ENCODE measurements at regions not wholly inside any gene's neighbourhood (a gene's known extent, or its start where the extent isn't known, plus 50 kb on each side); places are given as distances from the start of the nearest gene placed in this dataset.
A peak's percentile ranks its signal among the peaks of the same experiment; 100 is the strongest.
"Not testable (repeated sequence)": the region's sequence is repeated elsewhere in the genome, so short reads cannot be mapped to it uniquely, and the experiment has no call there.

- Histone ChIP-seq H3K27ac (no peak overlapping the region), H3K4me3 (peak overlapping the region in 4 of 10 experiments; percentile 7 to 49 (median 20); a peak in 2 of 20 replicates), H3K27me3 (no peaks in the 10 kb centered on the region), H3K9me3 (replicated peaks in 1 of 11) (peaks cover 89 to 99% (median 93%) of the 10 kb centered on the region in 11 experiments), H4K20me1 (peaks cover 0 to 4% (median 0%) of the 10 kb centered on the region in 11 experiments; a peak in 1 of 22 replicates), H3K4me1 (peaks cover 4 to 20% (median 17%) of the 10 kb centered on the region in 10 experiments; a peak in 18 of 20 replicates), H3K9ac (no peak overlapping the region), H3K4me2 (no peak overlapping the region), H3K36me3 (peaks cover 0 to 19% (median 0%) of the 10 kb centered on the region in 11 experiments; a peak in 8 of 22 replicates)
- TF ChIP-seq Cebpa-rat (IDR thresholded peaks at IDR 0.05): no peak
These were observed 75.1 kb upstream of the TWIST2 start for GRCh38 chr2:238772635-238773297.

- H3K4me3 ChIP-seq: peak overlapping the region in 3 of 10 experiments; percentile 40 to 58 (median 49); a peak in 4 of 20 replicates
- peaks cover 0 to 4% (median 0%) of the 10 kb centered on the region in 11 experiments; a peak in 1 of 22 replicates for H4K20me1 ChIP-seq
- no peak overlapping the region for H3K4me2 ChIP-seq
- H3K9ac ChIP-seq: no peak overlapping the region
- no peak for TF ChIP-seq Cebpa-rat (IDR thresholded peaks at IDR 0.05)
- H3K4me1 ChIP-seq: peaks cover 11 to 27% (median 24%) of the 10 kb centered on the region in 10 experiments
- no peak overlapping the region for H3K27ac ChIP-seq
- H3K9me3 ChIP-seq (replicated peaks in 1 of 11): peaks cover 89 to 99% (median 93%) of the 10 kb centered on the region in 11 experiments
- no peaks in the 10 kb centered on the region for H3K27me3 ChIP-seq
- peaks cover 0 to 23% (median 1%) of the 10 kb centered on the region in 11 experiments; a peak in 8 of 22 replicates for H3K36me3 ChIP-seq
These were observed 74.4 kb upstream of the TWIST2 start for GRCh38 chr2:238773472-238773871.

GRCh38 chr2:238774071-238774470 is 73.8 kb upstream of the TWIST2 start:
- H3K27ac ChIP-seq: no peak overlapping the region
- peak overlapping the region in 7 of 10 experiments; percentile 37 to 58 (median 49); a peak in 6 of 20 replicates for H3K4me3 ChIP-seq
- no peak overlapping the region for H3K9ac ChIP-seq
- H3K4me1 ChIP-seq: peaks cover 17 to 33% (median 30%) of the 10 kb centered on the region in 10 experiments
- H4K20me1 ChIP-seq: peaks cover 0 to 4% (median 0%) of the 10 kb centered on the region in 11 experiments; a peak in 1 of 22 replicates
- H3K27me3 ChIP-seq: no peaks in the 10 kb centered on the region
- no peak overlapping the region for H3K4me2 ChIP-seq
- H3K36me3 ChIP-seq: peaks cover 0 to 29% (median 4%) of the 10 kb centered on the region in 11 experiments; a peak in 8 of 22 replicates
- TF ChIP-seq Cebpa-rat (IDR thresholded peaks at IDR 0.05): no peak
- peaks cover 89 to 99% (median 95%) of the 10 kb centered on the region in 11 experiments for H3K9me3 ChIP-seq (replicated peaks in 1 of 11)

GRCh38 chr2:238774980-238775509 is 72.8 kb upstream of the TWIST2 start:
- Histone ChIP-seq H3K27ac (peak overlapping the region in 9 of 11 experiments; percentile 8 to 97 (median 85); a peak in 12 of 22 replicates), H3K27me3 (no peaks in the 10 kb centered on the region), H3K9me3 (replicated peaks in 1 of 11) (peaks cover 92 to 99% (median 97%) of the 10 kb centered on the region in 11 experiments), H3K9ac (peak overlapping the region in 1 of 11 experiments; percentile 70; a peak in 1 of 22 replicates), H4K20me1 (peaks cover 0 to 4% (median 0%) of the 10 kb centered on the region in 11 experiments; a peak in 1 of 22 replicates), H3K36me3 (peaks cover 0 to 32% (median 4%) of the 10 kb centered on the region in 11 experiments; a peak in 8 of 22 replicates), H3K4me1 (peaks cover 17 to 34% (median 31%) of the 10 kb centered on the region in 10 experiments), H3K4me3 (peak overlapping the region; percentile 1 to 58 (median 48); a peak in 18 of 20 replicates), H3K4me2 (peak overlapping the region in 7 of 11 experiments; percentile 22 to 44 (median 32); a peak in 12 of 22 replicates)
- TF ChIP-seq Cebpa-rat (IDR thresholded peaks at IDR 0.05): no peak

GRCh38 chr2:238775591-238775990 is 72.3 kb upstream of the TWIST2 start:
- Histone ChIP-seq H3K9me3 (replicated peaks in 1 of 11) (peaks cover 94 to 99% (median 97%) of the 10 kb centered on the region in 11 experiments), H3K27ac (peak overlapping the region; percentile 59 to 97 (median 85); a peak in 20 of 22 replicates), H3K36me3 (peaks cover 0 to 32% (median 4%) of the 10 kb centered on the region in 11 experiments; a peak in 8 of 22 replicates), H3K27me3 (no peaks in the 10 kb centered on the region), H4K20me1 (peaks cover 0 to 4% (median 0%) of the 10 kb centered on the region in 11 experiments; a peak in 1 of 22 replicates), H3K4me1 (peaks cover 17 to 34% (median 31%) of the 10 kb centered on the region in 10 experiments), H3K9ac (peak overlapping the region in 4 of 11 experiments; percentile 58 to 70 (median 66); a peak in 5 of 22 replicates), H3K4me3 (peak overlapping the region; percentile 1 to 58 (median 48); a peak in 18 of 20 replicates), H3K4me2 (peak overlapping the region in 8 of 11 experiments; percentile 6 to 44 (median 31); a peak in 12 of 22 replicates)
- no peak for TF ChIP-seq Cebpa-rat (IDR thresholded peaks at IDR 0.05)

GRCh38 chr2:238776003-238776760 is 71.7 kb upstream of the TWIST2 start:
- Histone ChIP-seq H3K9me3 (replicated peaks in 1 of 11) (peaks cover 98 to 99% (median 98%) of the 10 kb centered on the region in 11 experiments), H3K27me3 (no peaks in the 10 kb centered on the region), H3K9ac (peak overlapping the region in 9 of 11 experiments; percentile 20 to 70 (median 58); a peak in 13 of 22 replicates), H3K36me3 (peaks cover 0 to 32% (median 4%) of the 10 kb centered on the region in 11 experiments; a peak in 8 of 22 replicates), H4K20me1 (peaks cover 0 to 4% (median 0%) of the 10 kb centered on the region in 11 experiments; a peak in 1 of 22 replicates), H3K4me1 (peaks cover 17 to 34% (median 31%) of the 10 kb centered on the region in 10 experiments), H3K27ac (peak overlapping the region; percentile 59 to 97 (median 85)), H3K4me2 (peak overlapping the region in 8 of 11 experiments; percentile 6 to 44 (median 31); a peak in 11 of 22 replicates), H3K4me3 (peak overlapping the region; percentile 1 to 58 (median 48); a peak in 17 of 20 replicates)
- TF ChIP-seq Cebpa-rat (IDR thresholded peaks at IDR 0.05): no peak

GRCh38 chr2:238776761-238777046 is 71.2 kb upstream of the TWIST2 start:
- Histone ChIP-seq H3K9ac (peak overlapping the region in 9 of 11 experiments; percentile 19 to 70 (median 58); a peak in 13 of 22 replicates), H3K4me1 (peaks cover 17 to 34% (median 31%) of the 10 kb centered on the region in 10 experiments), H3K36me3 (peaks cover 0 to 32% (median 4%) of the 10 kb centered on the region in 11 experiments; a peak in 8 of 22 replicates), H3K9me3 (replicated peaks in 1 of 11) (peaks cover 98 to 99% (median 98%) of the 10 kb centered on the region in 11 experiments), H3K27ac (peak overlapping the region; percentile 59 to 97 (median 85); a peak in 21 of 22 replicates), H3K4me3 (0 out of 20 replicates have a peak overlapping the region, but pooled peaks of 1 of the 10 experiments have one; percentile 40)
- not testable (repeated sequence) for H3K27me3 ChIP-seq, H3K4me2 ChIP-seq, H4K20me1 ChIP-seq

Data from BLaER1 treated with 17β-estradiol and CSF1 and Interleukin-3, amounts not matched to agents 10 nM and 100 nM (cell line).